ENCODE measurements at regions not wholly inside any gene's neighbourhood (a gene's known extent, or its start where the extent isn't known, plus 50 kb on each side); places are given as distances from the start of the nearest gene placed in this dataset.

DNA sequence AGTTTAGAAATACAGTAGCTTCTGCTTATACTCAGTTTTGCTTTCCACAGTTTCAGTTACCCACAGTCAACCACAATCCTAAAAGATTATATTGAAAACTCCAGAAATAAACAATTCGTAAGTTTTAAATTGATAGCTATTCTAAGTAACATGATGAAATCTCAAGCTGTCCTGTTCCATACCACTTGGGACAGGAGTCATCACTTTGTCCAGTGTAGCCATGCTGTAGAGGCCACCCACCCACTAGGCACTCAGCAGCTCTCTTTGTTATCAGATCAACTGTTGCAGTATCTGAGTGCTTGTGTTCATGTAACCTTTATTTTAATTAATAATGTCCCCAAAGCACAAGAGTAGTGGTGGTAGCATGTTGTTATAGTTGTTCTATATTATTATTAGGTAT, 117.5 kb upstream of the IQCM start:
- no peak for TF ChIP-seq BACH1 (IDR thresholded peaks at IDR 0.05; ENCODE audit: borderline replicate concordance)
- TF ChIP-seq, protein P1, sequence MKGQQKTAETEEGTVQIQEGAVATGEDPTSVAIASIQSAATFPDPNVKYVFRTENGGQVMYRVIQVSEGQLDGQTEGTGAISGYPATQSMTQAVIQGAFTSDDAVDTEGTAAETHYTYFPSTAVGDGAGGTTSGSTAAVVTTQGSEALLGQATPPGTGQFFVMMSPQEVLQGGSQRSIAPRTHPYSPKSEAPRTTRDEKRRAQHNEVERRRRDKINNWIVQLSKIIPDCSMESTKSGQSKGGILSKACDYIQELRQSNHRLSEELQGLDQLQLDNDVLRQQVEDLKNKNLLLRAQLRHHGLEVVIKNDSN (IDR thresholded peaks at IDR 0.05; ENCODE audit: borderline replicate concordance, extremely low read length, insufficient read depth, low read depth, low read length), result no peak
- TF ChIP-seq FOS (IDR thresholded peaks at IDR 0.05; ENCODE audit: borderline replicate concordance, extremely low read depth, insufficient read length), result no peak
- TF ChIP-seq, protein P2, sequence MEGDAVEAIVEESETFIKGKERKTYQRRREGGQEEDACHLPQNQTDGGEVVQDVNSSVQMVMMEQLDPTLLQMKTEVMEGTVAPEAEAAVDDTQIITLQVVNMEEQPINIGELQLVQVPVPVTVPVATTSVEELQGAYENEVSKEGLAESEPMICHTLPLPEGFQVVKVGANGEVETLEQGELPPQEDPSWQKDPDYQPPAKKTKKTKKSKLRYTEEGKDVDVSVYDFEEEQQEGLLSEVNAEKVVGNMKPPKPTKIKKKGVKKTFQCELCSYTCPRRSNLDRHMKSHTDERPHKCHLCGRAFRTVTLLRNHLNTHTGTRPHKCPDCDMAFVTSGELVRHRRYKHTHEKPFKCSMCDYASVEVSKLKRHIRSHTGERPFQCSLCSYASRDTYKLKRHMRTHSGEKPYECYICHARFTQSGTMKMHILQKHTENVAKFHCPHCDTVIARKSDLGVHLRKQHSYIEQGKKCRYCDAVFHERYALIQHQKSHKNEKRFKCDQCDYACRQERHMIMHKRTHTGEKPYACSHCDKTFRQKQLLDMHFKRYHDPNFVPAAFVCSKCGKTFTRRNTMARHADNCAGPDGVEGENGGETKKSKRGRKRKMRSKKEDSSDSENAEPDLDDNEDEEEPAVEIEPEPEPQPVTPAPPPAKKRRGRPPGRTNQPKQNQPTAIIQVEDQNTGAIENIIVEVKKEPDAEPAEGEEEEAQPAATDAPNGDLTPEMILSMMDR (IDR thresholded peaks at IDR 0.05 in 2 of 3, conservative IDR thresholded peaks at IDR 0.05 in 1 of 3; ENCODE audit: control insufficient read depth in 2 of 3, extremely low read depth in 1 of 3, insufficient read depth in 1 of 3, low read depth in 3 of 3, low read length in 3 of 3), result no peak
- no peak for TF ChIP-seq NFYA (IDR thresholded peaks at IDR 0.05; ENCODE audit: borderline replicate concordance, low read depth, low read length)

All from GM12878 (cell line).